Mesothelial cell of epicardium (in vitro differentiated cells): ENCODE measurements at regions not wholly inside any gene's neighbourhood (a gene's known extent, or its start where the extent isn't known, plus 50 kb on each side); places are given as distances from the start of the nearest gene placed in this dataset.

Source experiments
- DNase-seq, 2 experiments: peaks; one replicate each; pipeline ENCODE4 v3.0.0; 2021; ENCODE audit warnings: low spot score in 2 of 2; ENCODE audit not compliant: unreplicated experiment in 2 of 2
- H3K27ac Mint-ChIP-seq: 2 replicates; pipeline ENCODE4 v1.8.0; 2021; ENCODE audit warnings: mixed read lengths
- H3K27me3 Mint-ChIP-seq: 2 replicates; pipeline ENCODE4 v1.8.0; 2021; ENCODE audit warnings: low read depth, mixed read lengths
- H3K36me3 Mint-ChIP-seq: 2 replicates; pipeline ENCODE4 v1.8.0; 2021; ENCODE audit warnings: mixed read lengths
- H3K4me1 Mint-ChIP-seq: 2 replicates; pipeline ENCODE4 v1.8.0; 2021; ENCODE audit warnings: mixed read lengths
- H3K4me3 Mint-ChIP-seq: 2 replicates; pipeline ENCODE4 v1.8.0; 2021; ENCODE audit warnings: mild to moderate bottlenecking, moderate library complexity, mixed read lengths
- H3K9me3 Mint-ChIP-seq: 2 replicates; pipeline ENCODE4 v1.8.0; 2021; ENCODE audit warnings: mixed read lengths
- CTCF ChIP-seq: fragments of 200-600 bp; sonication (generic); IDR thresholded peaks from one replicate; pipeline ENCODE4 v1.5.0; 2021; ENCODE audit warnings: antibody characterized with exemption; ENCODE audit not compliant: unreplicated experiment

DNA sequence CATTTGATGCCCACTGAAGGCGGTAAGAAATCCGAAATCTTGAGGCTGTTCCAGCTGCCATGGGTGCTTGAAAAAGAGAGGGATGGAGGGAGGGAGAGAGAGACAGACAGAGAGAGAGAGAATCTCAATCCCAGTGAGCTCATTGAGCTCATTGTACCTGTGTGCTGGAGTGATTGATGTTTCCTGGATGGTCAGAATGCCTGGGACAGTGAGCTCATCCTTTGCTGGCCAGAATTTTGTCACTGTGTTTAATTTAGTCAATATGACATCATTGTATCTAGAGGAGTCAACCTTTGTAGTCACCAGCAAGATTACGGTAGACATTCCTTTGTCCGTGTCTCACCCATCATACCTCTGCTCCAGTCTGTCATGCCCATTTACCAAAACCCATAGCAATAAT, 625.4 kb upstream of the POM121L12 start:
- H3K9me3 Mint-ChIP-seq, result peaks cover 8% of the 10 kb centered on the region
- no peaks in the 10 kb centered on the region for H3K36me3 Mint-ChIP-seq
- TF ChIP-seq CTCF, result no peak
- no peak overlapping the region for H3K27ac Mint-ChIP-seq
- no peak overlapping the region for H3K4me3 Mint-ChIP-seq
- DNase-seq, result no peak
- no peaks in the 10 kb centered on the region for H3K27me3 Mint-ChIP-seq
- peaks cover 2% of the 10 kb centered on the region for H3K4me1 Mint-ChIP-seq

DNA sequence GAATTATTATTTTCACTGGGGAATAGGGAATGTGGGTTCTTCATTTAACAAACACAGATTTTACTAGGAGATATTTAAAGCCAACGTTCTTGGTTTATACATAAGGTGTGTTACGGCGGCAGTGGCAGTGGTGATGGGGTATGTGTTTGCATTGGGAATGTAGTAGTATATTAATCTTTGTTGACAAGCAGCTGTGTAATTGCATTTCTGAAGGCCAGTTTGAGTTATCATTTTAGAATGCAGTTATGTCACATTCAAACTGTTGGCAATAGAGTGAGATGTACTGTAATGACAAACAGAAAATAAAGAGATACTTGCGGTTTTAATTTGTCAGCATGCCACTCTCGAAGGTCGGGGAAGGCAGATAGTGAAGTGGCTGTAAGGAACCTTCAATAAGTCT, 628.6 kb upstream of the POM121L12 start:
- Mint-ChIP-seq H3K4me1 (no peaks in the 10 kb centered on the region), H3K27me3 (no peaks in the 10 kb centered on the region), H3K4me3 (no peak overlapping the region), H3K27ac (no peak overlapping the region), H3K9me3 (peaks cover 8% of the 10 kb centered on the region), H3K36me3 (no peaks in the 10 kb centered on the region)
- no peak for DNase-seq
- TF ChIP-seq CTCF, result no peak

DNA sequence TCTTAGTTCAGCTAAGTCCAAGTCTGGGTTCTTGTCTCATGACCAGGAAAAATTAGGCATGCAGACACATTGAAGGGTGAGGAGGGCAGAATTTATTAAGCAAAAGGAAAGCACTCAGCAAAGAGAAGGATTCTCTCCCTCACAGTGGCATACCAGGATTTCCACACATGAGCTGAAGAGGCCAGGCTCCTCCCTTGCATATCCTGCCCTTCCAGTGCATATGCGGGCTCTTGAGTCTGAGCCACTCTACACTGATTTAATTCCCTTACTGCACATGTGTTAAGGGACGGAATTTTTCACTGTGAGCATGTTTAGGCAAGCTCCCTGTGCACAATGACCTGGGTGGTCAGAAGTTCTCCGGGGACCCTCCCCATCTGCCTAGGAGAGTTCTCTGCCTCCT, 652.7 kb upstream of the POM121L12 start:
- H3K27me3 Mint-ChIP-seq, result no peaks in the 10 kb centered on the region
- no peaks in the 10 kb centered on the region for H3K36me3 Mint-ChIP-seq
- no peak overlapping the region for H3K4me3 Mint-ChIP-seq
- TF ChIP-seq CTCF, result no peak
- H3K9me3 Mint-ChIP-seq, result peaks cover 30% of the 10 kb centered on the region
- H3K4me1 Mint-ChIP-seq, result no peaks in the 10 kb centered on the region
- no peak overlapping the region for H3K27ac Mint-ChIP-seq
- no peak for DNase-seq

DNA sequence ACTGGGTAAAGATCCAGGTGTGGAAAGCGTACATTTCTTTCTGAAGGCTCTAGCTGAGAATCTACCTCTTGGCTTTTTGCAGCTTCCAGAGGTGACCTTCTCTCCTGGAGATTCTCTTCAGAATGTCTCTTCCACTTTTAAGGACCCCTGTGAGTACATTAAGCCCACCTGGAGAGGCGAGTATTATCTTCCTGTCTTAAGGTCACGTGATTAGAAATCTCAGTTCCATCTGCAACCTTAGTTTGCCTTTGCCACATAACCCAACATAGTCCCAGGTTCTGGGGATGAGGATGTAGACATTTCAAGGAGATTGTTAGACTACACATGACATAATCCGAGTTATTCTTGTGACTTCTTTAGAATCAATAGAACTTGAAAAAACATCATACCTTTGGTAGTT, 665.5 kb upstream of the POM121L12 start:
- no peak for TF ChIP-seq CTCF
- Mint-ChIP-seq H3K27me3 (no peaks in the 10 kb centered on the region), H3K9me3 (no peaks in the 10 kb centered on the region), H3K4me1 (no peaks in the 10 kb centered on the region), H3K36me3 (no peaks in the 10 kb centered on the region), H3K27ac (no peak overlapping the region), H3K4me3 (no peak overlapping the region)
- no peak for DNase-seq

DNA sequence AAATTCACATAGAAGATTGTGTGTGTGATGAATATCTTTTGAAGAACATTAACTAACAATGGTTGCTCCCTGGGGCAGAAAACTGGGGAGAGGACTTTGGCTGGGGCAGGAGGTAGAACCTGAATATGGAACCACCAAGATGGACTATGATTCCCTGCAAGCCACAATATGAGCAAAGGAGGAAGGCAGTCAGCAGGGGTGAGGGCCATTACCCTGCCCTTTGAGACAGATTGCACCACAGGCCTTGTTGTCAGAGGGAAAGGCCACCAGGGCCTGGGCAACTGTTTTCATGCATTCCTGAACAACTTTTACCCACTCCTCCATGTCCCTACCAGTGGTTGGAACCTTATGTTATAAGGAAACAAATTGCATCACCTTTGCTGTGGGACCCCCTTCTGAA, 670.1 kb upstream of the POM121L12 start:
- Mint-ChIP-seq H3K36me3 (no peaks in the 10 kb centered on the region), H3K27ac (no peak overlapping the region), H3K4me3 (no peak overlapping the region), H3K27me3 (no peaks in the 10 kb centered on the region), H3K9me3 (peaks cover 5% of the 10 kb centered on the region), H3K4me1 (no peaks in the 10 kb centered on the region)
- DNase-seq, result no peak
- no peak for TF ChIP-seq CTCF

- Mint-ChIP-seq H3K4me3 (no peak overlapping the region), H3K4me1 (no peaks in the 10 kb centered on the region), H3K27me3 (peaks cover 5% of the 10 kb centered on the region), H3K9me3 (peaks cover 5% of the 10 kb centered on the region), H3K36me3 (no peaks in the 10 kb centered on the region), H3K27ac (no peak overlapping the region)
- no peak for DNase-seq
- TF ChIP-seq CTCF, result no peak
These were observed 672.9 kb upstream of the POM121L12 start for GRCh38 chr7:52362521-52362920.
